Mammary epithelial cell (primary cell): ENCODE measurements at regions not wholly inside any gene's neighbourhood (a gene's known extent, or its start where the extent isn't known, plus 50 kb on each side); places are given as distances from the start of the nearest gene placed in this dataset.

Source experiments
- CTCF ChIP-seq, 2 donors: IDR thresholded peaks in 1 of 2; conservative IDR thresholded peaks in 1 of 2; 2 replicates each; pipeline ENCODE4 v1.5.1; 2011 to 2012; ENCODE audit warnings: inconsistent platforms in 2 of 2, low read length in 2 of 2, mild to moderate bottlenecking in 2 of 2, control low read depth in 1 of 2, low read depth in 1 of 2; ENCODE audit not compliant: insufficient read depth in 1 of 2; ENCODE audit errors: extremely low read depth in 1 of 2
- EZH2 ChIP-seq: IDR thresholded peaks from 2 replicates; pipeline ENCODE4 v1.6.1; 2012; ENCODE audit warnings: low read length, inconsistent platforms, borderline replicate concordance

GRCh38 chr14:86521031-86521730, 991.2 kb downstream of the FLRT2 start:
- TF ChIP-seq CTCF (conservative IDR thresholded peaks at IDR 0.05 in 1 of 2, IDR thresholded peaks at IDR 0.05 in 1 of 2; ENCODE audit: extremely low read depth in 1 of 2, insufficient read depth in 1 of 2, low read depth in 1 of 2, low read length in 2 of 2) (no peak), EZH2 (no peak)
